Ovary (tissue), 7 donors: ENCODE measurements at regions not wholly inside any gene's neighbourhood (a gene's known extent, or its start where the extent isn't known, plus 50 kb on each side); places are given as distances from the start of the nearest gene placed in this dataset.

Experiments
- DNase-seq, 5 donors: peaks; one replicate each; pipeline ENCODE4 v3.0.0-alpha.2; 2019 to 2020
- H3K27ac ChIP-seq, 2 donors: fragments of 200-600 bp; one replicate each; pipeline versions ENCODE4 v1.5.1 to v1.8.0; 2019 to 2022
- H3K27me3 ChIP-seq: fragments of 200-600 bp; one replicate; pipeline ENCODE4 v1.8.0; 2022
- H3K36me3 ChIP-seq: fragments of 200-600 bp; sonication (generic); one replicate; pipeline ENCODE4 v1.5.1; 2019
- H3K4me1 ChIP-seq: one replicate; pipeline ENCODE4 v1.8.1; 2013; ENCODE audit warnings: mild to moderate bottlenecking, moderate library complexity; ENCODE audit not compliant: insufficient read depth
- H3K4me3 ChIP-seq: fragments of 200-600 bp; sonication (generic); one replicate; pipeline ENCODE4 v1.5.1; 2017
- H3K9me3 ChIP-seq, 2 donors: fragments of 200-600 bp in 1 of 2; sonication (generic) in 1 of 2; one replicate each; pipeline versions ENCODE4 v1.5.1 to v1.8.1; 2013 to 2019; ENCODE audit warnings: mild to moderate bottlenecking in 1 of 2, moderate library complexity in 1 of 2
- EP300 ChIP-seq: sonication (generic); formaldehyde crosslinking; IDR thresholded peaks from one replicate; pipeline ENCODE4 v1.6.1; 2017; ENCODE audit warnings: antibody characterized with exemption
- POLR2A ChIP-seq: fragments of 450-650 bp; IDR thresholded peaks from one replicate; pipeline ENCODE4 v1.6.1; 2017; ENCODE audit warnings: antibody characterized with exemption, mild to moderate bottlenecking, moderate library complexity
- WGBS, 3 donors: extraction: QIAGEN DNeasy Blood & Tissue Kit in 1 of 3; methylation state at CpG; one replicate each; pipeline versions ENCODE4 v1.1.5 to v1.1.7; 2013 to 2017; 5-methylcytosine and 5-hydroxymethylcytosine counted together
- intact Hi-C, 4 donors: fragments of 100-400 bp; cut with DNase I; formaldehyde crosslinking; loops; one replicate each; pipeline versions ENCODE4 v1.11.0 to v1.15.1; 2022 to 2023
- TF ChIP-seq, protein P1 (sequence below), 3 donors: fragments of 450-650 bp in 2 of 3; fragments of 200-600 bp in 1 of 3; IDR thresholded peaks; one replicate each; pipeline versions ENCODE4 v1.5.1 to v1.8.0; 2016 to 2022; ENCODE audit warnings: antibody characterized with exemption in 3 of 3, mild to moderate bottlenecking in 1 of 3
- donor health status: DM: no; HTN: no; CAD: no; lungs with moderate emphysema.
- donor health status: DM: no; HTN: no; CAD: no.
- donor health status: Bipolar disorder and iron deficiency.
- donor health status: DM: no; HTN: no; CAD: no.
- donor health status: DM: yes; HTN: yes; CAD: no.

- no peaks in the 10 kb centered on the region for H3K9me3 ChIP-seq
- no peak overlapping the region for H3K4me3 ChIP-seq
- WGBS, 3 donors: 86 to 92% (median 89%) methylated on average over 1 of the region's 1 CpG
- intact Hi-C loops: no loop called here
- TF ChIP-seq, protein P1, sequence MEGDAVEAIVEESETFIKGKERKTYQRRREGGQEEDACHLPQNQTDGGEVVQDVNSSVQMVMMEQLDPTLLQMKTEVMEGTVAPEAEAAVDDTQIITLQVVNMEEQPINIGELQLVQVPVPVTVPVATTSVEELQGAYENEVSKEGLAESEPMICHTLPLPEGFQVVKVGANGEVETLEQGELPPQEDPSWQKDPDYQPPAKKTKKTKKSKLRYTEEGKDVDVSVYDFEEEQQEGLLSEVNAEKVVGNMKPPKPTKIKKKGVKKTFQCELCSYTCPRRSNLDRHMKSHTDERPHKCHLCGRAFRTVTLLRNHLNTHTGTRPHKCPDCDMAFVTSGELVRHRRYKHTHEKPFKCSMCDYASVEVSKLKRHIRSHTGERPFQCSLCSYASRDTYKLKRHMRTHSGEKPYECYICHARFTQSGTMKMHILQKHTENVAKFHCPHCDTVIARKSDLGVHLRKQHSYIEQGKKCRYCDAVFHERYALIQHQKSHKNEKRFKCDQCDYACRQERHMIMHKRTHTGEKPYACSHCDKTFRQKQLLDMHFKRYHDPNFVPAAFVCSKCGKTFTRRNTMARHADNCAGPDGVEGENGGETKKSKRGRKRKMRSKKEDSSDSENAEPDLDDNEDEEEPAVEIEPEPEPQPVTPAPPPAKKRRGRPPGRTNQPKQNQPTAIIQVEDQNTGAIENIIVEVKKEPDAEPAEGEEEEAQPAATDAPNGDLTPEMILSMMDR (IDR thresholded peaks at IDR 0.05): no peak
- no peak for TF ChIP-seq EP300
- no peak for TF ChIP-seq POLR2A
- H3K36me3 ChIP-seq: no peaks in the 10 kb centered on the region
- H3K27ac ChIP-seq: no peak overlapping the region
- peaks cover 2% of the 10 kb centered on the region for H3K27me3 ChIP-seq
- H3K4me1 ChIP-seq: no peaks in the 10 kb centered on the region
- no peak for DNase-seq
Observed at GRCh38 chr5:103890313-103890712, 327.7 kb upstream of the NUDT12 start.

DNA sequence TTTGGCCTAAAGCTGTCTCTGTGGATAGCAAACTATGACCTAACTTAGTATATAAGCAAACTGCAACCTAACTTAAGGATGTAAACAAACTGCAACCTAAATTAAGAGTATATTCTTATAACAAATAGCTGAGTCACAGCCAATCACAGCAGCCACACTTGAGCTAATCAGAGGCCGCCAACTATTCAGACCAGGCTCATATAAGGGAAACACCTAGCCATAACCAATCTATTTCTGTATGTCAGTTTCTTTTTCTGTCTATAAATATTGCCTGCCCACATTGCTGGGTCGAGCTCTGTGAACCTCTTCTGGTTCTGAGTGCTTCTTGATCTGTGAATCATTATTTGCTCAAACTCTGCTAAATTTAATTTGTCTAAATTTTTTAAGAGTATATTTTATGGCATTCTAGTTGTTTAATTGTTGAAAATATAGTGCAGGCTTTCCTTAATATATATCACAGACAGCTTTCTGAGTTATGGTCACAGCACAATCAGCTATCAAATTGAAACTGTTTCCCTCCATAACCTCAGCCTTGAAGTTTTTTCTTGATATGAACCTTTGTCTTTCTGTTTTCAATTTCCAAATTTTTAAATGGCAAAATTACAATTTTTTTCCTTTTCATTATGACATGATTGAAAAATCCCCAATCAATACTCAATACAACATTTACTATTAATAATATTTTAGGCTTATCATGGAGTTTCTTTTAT, 327.1 kb upstream of the NUDT12 start:
- H3K36me3 ChIP-seq: no peaks in the 10 kb centered on the region
- H3K27me3 ChIP-seq: peaks cover 2% of the 10 kb centered on the region
- H3K27ac ChIP-seq: no peak overlapping the region
- intact Hi-C loops: no loop called here
- no peaks in the 10 kb centered on the region for H3K4me1 ChIP-seq
- no peak overlapping the region for H3K4me3 ChIP-seq
- 76 to 84% (median 79%) methylated on average over 2 of the region's 2 CpGs for WGBS, 3 donors
- TF ChIP-seq, protein P1 (IDR thresholded peaks at IDR 0.05): no peak
- no peak for TF ChIP-seq POLR2A
- no peak for DNase-seq
- no peaks in the 10 kb centered on the region for H3K9me3 ChIP-seq

GRCh38 chr5:103886826-103887225, 324.2 kb upstream of the NUDT12 start:
- peaks cover 2% of the 10 kb centered on the region for H3K27me3 ChIP-seq
- no peaks in the 10 kb centered on the region for H3K36me3 ChIP-seq
- WGBS, 3 donors: 58 to 68% (median 67%) methylated on average over 3 of the region's 3 CpGs
- H3K27ac ChIP-seq: no peak overlapping the region
- no peak for TF ChIP-seq POLR2A
- no peak for TF ChIP-seq EP300
- TF ChIP-seq, protein P1 (IDR thresholded peaks at IDR 0.05): no peak
- intact Hi-C loops: no loop called here
- DNase-seq: no peak
- no peaks in the 10 kb centered on the region for H3K4me1 ChIP-seq
- no peak overlapping the region for H3K4me3 ChIP-seq
- no peaks in the 10 kb centered on the region for H3K9me3 ChIP-seq

DNA sequence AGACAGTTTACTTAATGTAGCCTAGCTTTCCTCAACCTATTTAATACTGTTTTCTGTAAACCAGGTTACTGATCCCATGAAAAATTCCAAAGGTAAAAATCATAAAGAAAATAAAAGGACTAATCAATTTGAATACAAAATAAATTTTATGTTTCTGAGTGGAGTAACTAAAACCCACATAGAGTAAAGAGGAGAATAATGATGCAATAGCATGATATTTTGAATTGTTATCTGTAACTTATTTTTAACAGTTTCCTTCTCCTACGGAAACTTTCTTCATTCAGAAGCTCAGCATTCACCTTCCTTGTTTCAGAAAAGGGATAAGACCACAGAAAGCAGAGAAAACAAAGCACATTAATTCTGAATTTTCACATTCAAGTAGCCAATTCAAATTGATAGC, 320.6 kb upstream of the NUDT12 start:
- no peak for DNase-seq
- no peak overlapping the region for H3K27ac ChIP-seq
- no peak overlapping the region for H3K4me3 ChIP-seq
- H3K9me3 ChIP-seq: no peaks in the 10 kb centered on the region
- intact Hi-C loops: no loop called here
- no peaks in the 10 kb centered on the region for H3K36me3 ChIP-seq
- H3K27me3 ChIP-seq: no peaks in the 10 kb centered on the region
- no peak for TF ChIP-seq EP300
- TF ChIP-seq, protein P1 (IDR thresholded peaks at IDR 0.05): no peak
- whole genome bisulfite sequencing, 3 donors: 65 to 78% (median 75%) methylated on average over 1 of the region's 1 CpG
- H3K4me1 ChIP-seq: no peaks in the 10 kb centered on the region
